Omental fat pad (tissue), 3 donors: ENCODE measurements at regions not wholly inside any gene's neighbourhood (a gene's known extent, or its start where the extent isn't known, plus 50 kb on each side); places are given as distances from the start of the nearest gene placed in this dataset.

Experiments
- ATAC-seq: fragments of 150-250 bp; one replicate; pipeline ENCODE4 v1.9.1; 2016; ENCODE audit warnings: mild to moderate bottlenecking, moderate library complexity; ENCODE audit not compliant: low FRiP score
- DNase-seq: peaks from one replicate; pipeline ENCODE4 v3.0.0-alpha.2; 2019; ENCODE audit warnings: low spot score
- TF ChIP-seq, protein P1 (sequence below), 3 donors: fragments of 450-650 bp; IDR thresholded peaks; one replicate each; pipeline ENCODE4 v1.5.1; 2016 to 2017; ENCODE audit warnings: antibody characterized with exemption in 3 of 3, mild to moderate bottlenecking in 3 of 3, moderate library complexity in 2 of 3

GRCh38 chr16:80012586-80012985, 412.0 kb upstream of the MAF start:
- TF ChIP-seq, protein P1, sequence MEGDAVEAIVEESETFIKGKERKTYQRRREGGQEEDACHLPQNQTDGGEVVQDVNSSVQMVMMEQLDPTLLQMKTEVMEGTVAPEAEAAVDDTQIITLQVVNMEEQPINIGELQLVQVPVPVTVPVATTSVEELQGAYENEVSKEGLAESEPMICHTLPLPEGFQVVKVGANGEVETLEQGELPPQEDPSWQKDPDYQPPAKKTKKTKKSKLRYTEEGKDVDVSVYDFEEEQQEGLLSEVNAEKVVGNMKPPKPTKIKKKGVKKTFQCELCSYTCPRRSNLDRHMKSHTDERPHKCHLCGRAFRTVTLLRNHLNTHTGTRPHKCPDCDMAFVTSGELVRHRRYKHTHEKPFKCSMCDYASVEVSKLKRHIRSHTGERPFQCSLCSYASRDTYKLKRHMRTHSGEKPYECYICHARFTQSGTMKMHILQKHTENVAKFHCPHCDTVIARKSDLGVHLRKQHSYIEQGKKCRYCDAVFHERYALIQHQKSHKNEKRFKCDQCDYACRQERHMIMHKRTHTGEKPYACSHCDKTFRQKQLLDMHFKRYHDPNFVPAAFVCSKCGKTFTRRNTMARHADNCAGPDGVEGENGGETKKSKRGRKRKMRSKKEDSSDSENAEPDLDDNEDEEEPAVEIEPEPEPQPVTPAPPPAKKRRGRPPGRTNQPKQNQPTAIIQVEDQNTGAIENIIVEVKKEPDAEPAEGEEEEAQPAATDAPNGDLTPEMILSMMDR (IDR thresholded peaks at IDR 0.05): no peak
- DNase-seq: no peak
- ATAC-seq: no peak

GRCh38 chr16:80009971-80010659, 409.6 kb upstream of the MAF start:
- TF ChIP-seq, protein P1 (IDR thresholded peaks at IDR 0.05): no peak
- DNase-seq (no peak), ATAC-seq (no peak)

GRCh38 chr16:80008857-80009256, 408.3 kb upstream of the MAF start:
- TF ChIP-seq, protein P1 (IDR thresholded peaks at IDR 0.05): no peak
- ATAC-seq (no peak), DNase-seq (no peak)

- ATAC-seq: no peak
These were observed 406.7 kb upstream of the MAF start for GRCh38 chr16:80007231-80007630.

GRCh38 chr16:80006241-80007215, 406.0 kb upstream of the MAF start:
- TF ChIP-seq, protein P1 (IDR thresholded peaks at IDR 0.05): no peak
- no peak for ATAC-seq
- no peak for DNase-seq

More at GRCh38 chr16:80007231-80007630, 406.7 kb upstream of the MAF start:
- TF ChIP-seq, protein P1 (IDR thresholded peaks at IDR 0.05): no peak
- no peak for DNase-seq

DNA sequence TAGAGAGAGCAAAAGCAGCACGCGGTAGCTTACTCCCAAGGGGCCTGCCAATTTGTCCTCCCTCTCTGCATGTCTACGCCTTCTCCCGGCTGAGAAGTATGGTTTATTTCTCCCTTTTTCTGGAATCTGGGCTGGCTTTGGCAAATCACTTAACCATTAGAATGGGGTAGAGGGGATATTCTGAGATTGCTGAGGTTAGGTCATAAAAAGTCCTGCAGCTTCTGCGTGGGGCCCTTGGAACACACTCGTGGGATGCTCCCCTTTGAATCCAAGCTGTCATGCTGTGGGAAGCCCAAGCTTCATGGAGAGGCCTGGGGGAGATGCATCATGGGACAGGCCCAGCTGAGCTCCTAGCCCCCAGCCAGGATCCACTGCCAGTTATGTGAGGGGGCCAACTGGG, 403.6 kb upstream of the MAF start:
- DNase-seq (no peak), ATAC-seq (no peak)
- TF ChIP-seq, protein P1 (IDR thresholded peaks at IDR 0.05): no peak
